Activated T-cell treated with anti-CD3 and anti-CD28 coated beads for 24 hours (primary cell): ENCODE measurements at regions not wholly inside any gene's neighbourhood (a gene's known extent, or its start where the extent isn't known, plus 50 kb on each side); places are given as distances from the start of the nearest gene placed in this dataset.

Experiments
- DNase-seq: peaks from one replicate; pipeline ENCODE4 v3.0.0-alpha.2; 2020; ENCODE audit warnings: low read depth

- DNase-seq: no peak
Measured at GRCh38 chr13:106797081-106797640, 229.2 kb upstream of the ARGLU1 start.

- DNase-seq: no peak
Measured at GRCh38 chr13:106796280-106797047, 228.5 kb upstream of the ARGLU1 start.

- DNase-seq: no peak
Measured at GRCh38 chr13:106795847-106796246, 227.9 kb upstream of the ARGLU1 start.

GRCh38 chr13:106794117-106794516 is 226.2 kb upstream of the ARGLU1 start:
- no peak for DNase-seq

GRCh38 chr13:106789911-106790310 is 222.0 kb upstream of the ARGLU1 start:
- no peak for DNase-seq

GRCh38 chr13:106786006-106786563 is 218.1 kb upstream of the ARGLU1 start:
- DNase-seq: no peak

GRCh38 chr13:106774621-106775020 is 206.7 kb upstream of the ARGLU1 start:
- DNase-seq: no peak

GRCh38 chr13:106772006-106772601 is 204.2 kb upstream of the ARGLU1 start:
- no peak for DNase-seq

GRCh38 chr13:106768991-106769390 is 201.1 kb upstream of the ARGLU1 start:
- no peak for DNase-seq

GRCh38 chr13:106762708-106763107 is 194.8 kb upstream of the ARGLU1 start:
- DNase-seq: no peak

- no peak for DNase-seq
Measured at GRCh38 chr13:106756446-106756845, 188.5 kb upstream of the ARGLU1 start.

GRCh38 chr13:106755542-106755941 is 187.6 kb upstream of the ARGLU1 start:
- DNase-seq: no peak

- no peak for DNase-seq
Measured at GRCh38 chr13:106753251-106753650, 185.3 kb upstream of the ARGLU1 start.

- no peak for DNase-seq
Measured at GRCh38 chr13:106752584-106753170, 184.7 kb upstream of the ARGLU1 start.

- no peak for DNase-seq
Measured at GRCh38 chr13:106748785-106749184, 180.8 kb upstream of the ARGLU1 start.

GRCh38 chr13:106744516-106744915 is 176.6 kb upstream of the ARGLU1 start:
- no peak for DNase-seq

- no peak for DNase-seq
Measured at GRCh38 chr13:106738186-106738678, 170.3 kb upstream of the ARGLU1 start.

GRCh38 chr13:106736941-106737340 is 169.0 kb upstream of the ARGLU1 start:
- no peak for DNase-seq

GRCh38 chr13:106734198-106734597 is 166.3 kb upstream of the ARGLU1 start:
- DNase-seq: no peak

GRCh38 chr13:106723036-106723435 is 155.1 kb upstream of the ARGLU1 start:
- no peak for DNase-seq

GRCh38 chr13:106722620-106723019 is 154.7 kb upstream of the ARGLU1 start:
- DNase-seq: no peak

- DNase-seq: no peak
Measured at GRCh38 chr13:106721599-106721998, 153.7 kb upstream of the ARGLU1 start.
